GM12878 (cell line): ENCODE measurements at regions not wholly inside any gene's neighbourhood (a gene's known extent, or its start where the extent isn't known, plus 50 kb on each side); places are given as distances from the start of the nearest gene placed in this dataset.

ENCODE experiments used
- ATAC-seq: fragments of 200-7000 bp; cut with Tn5 transposase; 3 replicates; pipeline ENCODE4 v1.9.1; 2020; ENCODE audit warnings: mild to moderate bottlenecking, moderate library complexity
- BruUV-seq: library from RNA; stranded (reverse); fragments of 400-500 nt; replicated peaks from 2 replicates; lab custom pipeline; 2021; lab: Mats Ljungman, UMichigan
- CTCF ChIA-PET: fragments of 300-600 bp; sonication (Branson Sonifier 250); formaldehyde crosslinking; extraction: SDS; loops from one replicate; lab custom pipeline; 2021; ENCODE audit warnings: inconsistent platforms; lab: Yijun Ruan, JAX
- POLR2A ChIA-PET: fragments of 350-600 bp; formaldehyde crosslinking; extraction: SDS; loops from one replicate; lab custom pipeline; 2021; ENCODE audit warnings: inconsistent platforms; lab: Charles Lee
- RAD21 ChIA-PET: fragments of 300-600 bp; sonication (Branson Sonifier 250); formaldehyde crosslinking; loops from one replicate; lab custom pipeline; 2023; ENCODE audit warnings: antibody characterized with exemption; ENCODE audit not compliant: unreplicated experiment; lab: Charles Lee
- SMC1A ChIA-PET: fragments of 300-600 bp; sonication (Branson Sonifier 250); formaldehyde crosslinking; loops from one replicate; lab custom pipeline; 2023; ENCODE audit not compliant: unreplicated experiment, uncharacterized antibody; lab: Charles Lee
- DNase-seq: peaks from one replicate; pipeline ENCODE4 v3.0.0-alpha.2; 2011; ENCODE audit warnings: low read depth, low spot score
- FAIRE-seq: peaks from 3 replicates; lab custom pipeline; 2011; peaks lifted over from hg19 to GRCh38; lab: Jason Lieb, UNC
- H2AFZ ChIP-seq: 2 replicates; pipeline ENCODE4 v1.6.0; 2011; ENCODE audit warnings: low read depth, low read length, control low read depth; ENCODE audit not compliant: control insufficient read depth
- H3K27ac ChIP-seq: 2 replicates; pipeline ENCODE4 v1.5.1; 2011; ENCODE audit warnings: control low read depth; ENCODE audit not compliant: control insufficient read depth, insufficient read depth
- H3K27me3 ChIP-seq, 2 experiments: replicated peaks in 1 of 2; 2 replicates each; pipeline versions ENCODE4 v1.6.0 to v1.6.1; 2011; ENCODE audit warnings: low read length in 1 of 2; ENCODE audit not compliant: control insufficient read depth in 2 of 2, insufficient read depth in 2 of 2
- H3K36me3 ChIP-seq, 2 experiments: 2 replicates each; pipeline ENCODE4 v1.5.1; 2011; ENCODE audit warnings: low read length in 1 of 2; ENCODE audit not compliant: control insufficient read depth in 2 of 2, insufficient read depth in 2 of 2
- H3K4me1 ChIP-seq: 2 replicates; pipeline ENCODE4 v1.6.1; 2011; ENCODE audit warnings: mild to moderate bottlenecking, low read length, moderate library complexity, mixed read lengths; ENCODE audit not compliant: control insufficient read depth, insufficient read depth
- H3K4me2 ChIP-seq: 2 replicates; pipeline ENCODE4 v1.6.0; 2011; ENCODE audit warnings: control low read depth; ENCODE audit not compliant: control insufficient read depth, insufficient read depth
- H3K4me3 ChIP-seq: fragments of 200-600 bp; sonication (generic); 2 replicates; pipeline ENCODE4 v1.5.1; 2016
- H3K79me2 ChIP-seq: 2 replicates; pipeline ENCODE4 v1.6.0; 2011; ENCODE audit warnings: low read length; ENCODE audit not compliant: control insufficient read depth, insufficient read depth
- H3K9ac ChIP-seq: 2 replicates; pipeline ENCODE4 v1.8.0; 2011; ENCODE audit warnings: low read length, control low read depth, mixed read lengths; ENCODE audit not compliant: control insufficient read depth, insufficient read depth
- H3K9me3 ChIP-seq: replicated peaks from 3 replicates; pipeline ENCODE4 v1.5.1; 2011; ENCODE audit warnings: mild to moderate bottlenecking, low read length; ENCODE audit not compliant: control insufficient read depth, insufficient read depth
- H4K20me1 ChIP-seq: 2 replicates; pipeline ENCODE4 v1.6.0; 2011; ENCODE audit not compliant: control insufficient read depth, insufficient read depth
- BHLHE40 ChIP-seq, 2 experiments: fragments of 450-650 bp in 1 of 2; IDR thresholded peaks; 2 replicates each; pipeline ENCODE4 v1.6.1; 2011 to 2017; ENCODE audit warnings: low read depth in 2 of 2, borderline replicate concordance in 1 of 2, improper control_type of control experiment in 1 of 2, low read length in 1 of 2, mild to moderate bottlenecking in 1 of 2
- CREM ChIP-seq: IDR thresholded peaks from 2 replicates; pipeline ENCODE4 v1.6.1; 2014; ENCODE audit warnings: antibody characterized with exemption, low read depth
- CUX1 ChIP-seq: IDR thresholded peaks from 2 replicates; pipeline ENCODE4 v1.6.1; 2012; ENCODE audit warnings: improper control_type of control experiment, low read depth, low read length; ENCODE audit not compliant: insufficient replicate concordance
- ESRRA ChIP-seq: IDR thresholded peaks from 2 replicates; pipeline ENCODE4 v1.6.1; 2012; ENCODE audit warnings: mild to moderate bottlenecking, low read length, improper control_type of control experiment
- IRF5 ChIP-seq: fragments of 450-650 bp; IDR thresholded peaks from 2 replicates; pipeline ENCODE4 v1.6.1; 2017; ENCODE audit warnings: borderline replicate concordance
- MTA3 ChIP-seq: IDR thresholded peaks from 2 replicates; pipeline ENCODE4 v1.6.1; 2012; ENCODE audit warnings: low read length, inconsistent platforms, borderline replicate concordance
- NFXL1 ChIP-seq: fragments of 450-650 bp; IDR thresholded peaks from 2 replicates; pipeline ENCODE4 v1.6.1; 2017; ENCODE audit warnings: antibody characterized with exemption, mild to moderate bottlenecking, borderline replicate concordance
- REST ChIP-seq: IDR thresholded peaks from 2 replicates; pipeline ENCODE4 v1.6.1; 2012; ENCODE audit warnings: mild to moderate bottlenecking, low read depth, low read length
- SIX5 ChIP-seq: IDR thresholded peaks from 2 replicates; pipeline ENCODE4 v1.6.1; 2011; ENCODE audit warnings: mild to moderate bottlenecking, low read depth, low read length, moderate library complexity; ENCODE audit not compliant: severe bottlenecking
- SUZ12 ChIP-seq: fragments of 200-600 bp; sonication (generic); IDR thresholded peaks from one replicate; pipeline ENCODE4 v1.6.1; 2018; ENCODE audit warnings: antibody characterized with exemption, mild to moderate bottlenecking; ENCODE audit not compliant: unreplicated experiment
- WGBS: methylation state at CpG from one replicate; pipeline ENCODE4 v1.1.6; 2016; ENCODE audit warnings: low lambda C conversion rate; ENCODE audit not compliant: insufficient replicate concordance, insufficient coverage; ENCODE audit errors: missing lambda C conversion rate; 5-methylcytosine and 5-hydroxymethylcytosine counted together
- in situ Hi-C: fragments of 300-500 bp; cut with MboI; formaldehyde crosslinking; loops from 9 replicates; pipeline ENCODE4 v1.14.3; 2018; ENCODE audit warnings: mixed read lengths
- intact Hi-C: fragments of 100-400 bp; cut with micrococcal nuclease; formaldehyde crosslinking; loops from one replicate; pipeline ENCODE4 v1.14.2; 2022; ENCODE audit not compliant: unreplicated experiment

GRCh38 chr16:54677308-54677950, 253.2 kb upstream of the IRX5 start:
- 26% methylated on average over 6 of the region's 6 CpGs for WGBS

More at GRCh38 chr16:54677308-54677950, 253.2 kb upstream of the IRX5 start:
- Histone ChIP-seq H3K4me1 (no peaks in the 10 kb centered on the region), H3K9ac (no peak overlapping the region), H3K27me3 (no peaks in the 10 kb centered on the region), H3K4me3 (no peak overlapping the region), H3K36me3 (no peaks in the 10 kb centered on the region), H3K27ac (no peak overlapping the region)
- intact Hi-C loops, result no loop called here
- ChIA-PET RAD21 (no interaction called here), SMC1A (interaction anchor here (1.4 kb wide), 1 partner anchor 21 kb away, joined by 4 read pairs; no protein-coding TSS in a partner anchor)
- FAIRE-seq, result no peak
- BruUV-seq, result no TSS peak
- TF ChIP-seq ESRRA (no peak), IRF5 (no peak), CREM (no peak), SIX5 (no peak), BHLHE40 (IDR thresholded peaks at IDR 0.05; ENCODE audit: borderline replicate concordance in 1 of 2, low read depth in 2 of 2, low read length in 1 of 2) (no peak), REST (no peak), MTA3 (no peak), SUZ12 (no peak), CUX1 (no peak), NFXL1 (no peak)
- TF ChIP-seq, all 136 proteins: peak for 0
- in situ Hi-C loops, result no loop called here
- Histone ChIP-seq H3K79me2 (no peaks in the 10 kb centered on the region), H3K4me2 (no peak overlapping the region), H4K20me1 (no peaks in the 10 kb centered on the region), H2AFZ (no peak overlapping the region), H3K9me3 (no peaks in the 10 kb centered on the region)
- CTCF ChIA-PET, result no interaction called here
- ATAC-seq, result no peak
- POLR2A ChIA-PET, result no interaction called here
- DNase-seq, result no peak
